ENCODE measurements at regions not wholly inside any gene's neighbourhood (a gene's known extent, or its start where the extent isn't known, plus 50 kb on each side); places are given as distances from the start of the nearest gene placed in this dataset.

- no peak for TF ChIP-seq CTCF (IDR thresholded peaks at IDR 0.05)
- TF ChIP-seq ZFX (IDR thresholded peaks at IDR 0.05; ENCODE audit: borderline replicate concordance): no peak
Observed at GRCh38 chr2:15115776-15116175, 445.4 kb downstream of the NBAS start.

Measured in 22Rv1 (cell line).